Stimulated activated CD4-positive, alpha-beta T cell treated with anti-CD3 and anti-CD28 coated beads, Interleukin-15, amount 100 ng/mL, for 48 hours (primary cell): ENCODE measurements at regions not wholly inside any gene's neighbourhood (a gene's known extent, or its start where the extent isn't known, plus 50 kb on each side); places are given as distances from the start of the nearest gene placed in this dataset.

Source experiments
- DNase-seq, 2 donors: peaks; one replicate each; pipeline ENCODE4 v3.0.0-alpha.2; 2020; ENCODE audit warnings: low read depth in 2 of 2

DNA sequence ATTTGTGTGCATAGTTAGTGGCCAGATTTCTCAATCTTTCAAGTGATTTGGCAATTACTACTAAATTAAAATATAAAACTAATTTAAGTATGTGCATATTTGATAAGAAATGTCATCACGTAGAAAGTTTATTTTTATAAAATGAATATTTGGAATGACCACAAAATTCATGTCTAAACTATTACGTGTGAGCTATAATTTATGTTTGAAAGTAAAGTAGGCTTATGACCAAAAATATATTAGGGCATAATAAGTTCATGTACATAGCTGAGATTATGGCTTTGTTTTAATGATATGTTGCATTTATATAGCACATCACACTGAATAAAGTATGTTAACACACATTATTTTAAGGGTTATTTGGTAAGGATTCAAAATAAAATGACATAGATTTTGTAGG lies 1532.6 kb downstream of the C4orf33 start:
- no peak for DNase-seq

DNA sequence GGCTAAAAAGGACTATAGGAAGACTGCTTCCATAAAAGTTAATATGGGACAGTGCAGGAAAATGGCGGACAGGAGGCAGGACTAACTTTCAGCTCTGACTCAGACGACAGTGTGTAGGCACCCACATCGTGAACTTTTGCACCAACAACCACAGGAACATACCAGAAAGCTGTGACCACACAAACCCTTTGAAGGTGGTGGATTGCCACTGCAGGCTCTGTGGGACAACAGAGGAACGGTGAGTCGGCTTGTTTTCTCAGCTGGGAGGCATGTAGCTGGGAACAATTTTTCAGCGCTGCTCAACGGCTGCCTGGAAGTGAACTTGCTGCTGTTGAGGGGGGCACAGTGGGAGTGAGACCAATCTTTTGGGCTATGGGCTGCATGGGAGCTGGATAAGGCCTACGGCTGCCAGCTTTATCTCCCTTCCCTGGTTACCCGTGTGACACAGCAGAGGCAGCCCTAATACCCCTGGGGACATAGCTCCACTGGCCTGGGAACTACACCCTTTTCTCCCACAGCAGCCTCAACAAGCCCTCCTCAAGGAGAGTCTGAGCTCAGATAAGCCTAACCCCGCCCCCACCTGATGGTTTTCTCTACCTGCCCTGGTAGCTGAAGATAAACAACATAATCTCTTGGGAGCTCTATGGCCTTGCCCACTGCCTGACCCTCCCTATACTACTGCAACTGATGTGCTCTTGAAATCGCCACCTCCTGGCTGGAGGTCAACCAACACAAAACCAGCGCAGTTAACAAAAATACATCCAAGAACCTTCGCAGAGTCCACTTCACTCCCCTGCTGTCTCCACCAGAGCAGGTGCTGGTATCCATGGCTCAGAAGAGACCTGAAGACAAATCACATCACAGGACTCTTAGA lies 1537.0 kb downstream of the C4orf33 start:
- no peak for DNase-seq

DNA sequence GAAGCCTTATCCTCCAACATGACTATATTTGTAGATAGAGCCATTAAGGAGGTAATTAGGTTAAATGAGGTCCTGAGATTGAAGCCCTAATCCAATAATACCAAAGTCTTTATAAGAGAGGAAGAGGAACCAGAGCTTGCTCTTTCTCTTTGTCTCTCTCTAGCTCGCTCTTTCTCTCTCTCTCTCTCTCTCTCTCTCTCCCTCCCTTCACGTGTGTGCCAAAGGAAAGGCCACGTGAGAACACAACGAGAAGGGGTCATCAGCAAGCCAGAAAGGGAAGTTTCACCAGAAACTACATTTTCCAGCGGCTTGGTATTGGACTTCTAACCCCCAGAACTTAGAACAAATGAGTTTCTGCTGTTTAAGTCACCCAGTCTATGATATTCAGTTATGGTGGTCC lies 1540.5 kb downstream of the C4orf33 start:
- DNase-seq: no peak

DNA sequence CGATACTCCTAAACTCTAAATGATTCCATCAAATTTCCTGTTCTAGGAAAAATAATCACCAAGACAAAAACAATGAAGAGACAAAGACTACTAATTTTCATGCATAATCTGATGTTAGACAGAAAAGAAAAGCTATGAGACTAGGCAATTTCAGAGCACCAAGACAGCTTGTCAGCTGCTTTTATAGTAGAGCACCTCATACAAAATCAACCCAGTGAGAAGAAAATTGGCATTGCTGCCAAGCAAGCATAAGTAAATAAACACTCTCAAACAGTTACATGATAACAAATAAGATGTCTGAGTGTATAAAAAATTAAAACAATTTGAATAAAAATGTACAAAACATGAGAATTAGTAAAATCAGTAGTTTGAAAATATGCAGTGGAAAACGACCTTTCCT lies 1544.6 kb downstream of the C4orf33 start:
- no peak for DNase-seq

DNA sequence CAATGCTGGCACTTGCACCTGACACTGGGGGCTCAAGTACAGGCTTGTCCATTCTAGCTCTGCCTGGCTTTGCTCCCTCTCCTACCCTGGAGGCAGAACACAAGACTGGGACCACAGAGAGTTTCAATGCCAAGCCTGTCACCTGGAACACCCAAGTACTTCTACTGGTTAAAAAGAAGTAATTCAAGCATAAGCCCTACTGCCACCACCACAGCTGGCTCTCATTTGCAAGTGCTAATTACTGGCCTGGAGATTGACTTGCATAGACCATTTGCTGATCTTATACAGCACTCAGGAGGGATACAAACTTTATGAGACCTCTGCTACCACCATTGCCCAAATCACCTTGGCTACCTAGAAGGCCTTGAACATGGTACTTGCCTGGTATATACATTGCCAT lies 1550.9 kb downstream of the C4orf33 start:
- no peak for DNase-seq

DNA sequence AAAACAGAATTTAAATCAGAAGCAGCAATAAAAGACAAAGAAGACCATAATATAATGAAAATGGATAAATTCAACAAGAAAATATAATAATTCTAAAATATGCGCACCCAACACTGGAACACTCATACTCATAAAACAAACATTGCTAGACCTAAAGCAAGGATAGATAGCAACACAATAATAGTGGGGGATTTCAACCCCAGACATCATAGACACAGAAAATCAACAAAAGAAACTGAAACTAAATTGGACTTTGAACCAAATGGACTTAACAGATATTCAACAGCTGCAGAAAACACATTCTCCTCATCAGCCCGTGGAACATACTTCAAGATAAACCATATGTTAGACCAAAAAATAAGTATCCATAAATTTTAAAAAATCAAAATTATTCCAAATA lies 1552.6 kb downstream of the C4orf33 start:
- no peak for DNase-seq

DNA sequence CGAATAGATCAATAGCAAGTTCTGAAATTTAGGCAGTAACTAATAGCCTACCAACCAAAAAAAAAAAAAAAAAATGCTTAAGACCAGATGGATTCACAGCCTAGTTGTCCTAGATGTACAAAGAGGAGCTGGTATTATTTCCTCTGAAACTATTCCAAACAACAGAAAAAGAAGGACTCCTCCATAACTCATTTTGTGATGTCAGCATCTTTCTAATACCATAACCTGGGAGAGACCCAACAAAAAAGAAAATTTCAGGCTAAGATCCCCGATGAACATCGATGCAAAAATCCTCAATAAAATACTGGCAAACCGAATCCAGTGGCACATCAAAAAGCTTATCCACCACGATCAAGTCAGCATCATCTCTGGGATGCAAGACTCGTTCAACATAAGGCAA lies 1557.9 kb downstream of the C4orf33 start:
- no peak for DNase-seq

DNA sequence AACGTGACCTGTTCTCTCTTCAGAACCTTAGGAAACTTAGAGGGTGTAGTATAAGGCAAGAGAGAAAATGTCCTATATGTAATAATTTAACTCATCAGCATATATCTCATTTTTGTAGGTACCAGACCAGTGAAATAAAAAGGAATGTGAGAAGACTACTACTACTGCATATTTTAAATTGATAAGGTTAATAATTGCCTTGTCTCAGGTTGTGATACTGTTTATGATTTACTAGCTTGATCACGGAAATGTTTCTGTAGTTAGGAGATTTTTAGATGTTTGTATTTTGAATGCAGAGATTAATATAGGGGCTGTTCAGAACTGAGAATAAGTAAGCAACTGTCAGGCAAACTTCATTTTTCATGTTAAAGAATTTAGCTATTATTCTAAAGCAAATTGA lies 1563.4 kb downstream of the C4orf33 start:
- DNase-seq: no peak

DNA sequence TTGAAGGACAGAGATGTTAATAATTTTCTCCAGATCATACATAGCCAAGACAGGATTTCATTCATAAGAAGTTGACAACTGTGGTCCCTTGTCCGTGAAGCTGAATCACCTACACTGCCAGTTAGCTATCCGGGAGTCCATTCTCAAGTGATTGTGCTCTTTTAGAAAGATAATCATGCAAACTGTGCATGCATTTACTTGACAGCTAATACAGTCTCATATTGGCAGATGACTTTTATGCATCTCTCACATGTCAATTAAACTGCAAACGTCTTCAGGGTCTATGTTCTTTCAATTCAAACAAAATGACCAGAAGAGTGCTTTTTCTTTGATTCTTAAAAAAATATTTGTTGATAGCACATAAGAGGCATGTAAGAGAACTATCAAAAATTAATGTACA lies 1572.9 kb downstream of the C4orf33 start:
- no peak for DNase-seq

DNA sequence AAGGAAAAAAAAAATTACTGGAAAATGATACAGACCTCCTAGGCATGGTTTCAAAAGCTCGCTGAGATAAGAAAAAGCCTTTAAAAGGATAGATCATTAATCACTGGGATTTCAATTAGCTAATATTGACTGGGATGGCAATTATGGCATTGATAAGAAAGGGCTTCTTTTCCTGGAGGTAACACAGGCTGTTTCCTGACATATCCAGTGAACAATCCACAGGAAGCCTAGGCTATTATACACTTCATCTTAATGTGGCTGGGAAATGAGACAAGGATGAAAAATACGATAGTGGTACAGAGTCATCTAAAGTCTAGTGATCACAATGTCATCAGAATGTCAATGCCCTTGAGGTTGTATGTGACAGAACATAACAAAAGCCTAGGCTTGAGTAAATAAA lies 1579.3 kb downstream of the C4orf33 start:
- DNase-seq: no peak

DNA sequence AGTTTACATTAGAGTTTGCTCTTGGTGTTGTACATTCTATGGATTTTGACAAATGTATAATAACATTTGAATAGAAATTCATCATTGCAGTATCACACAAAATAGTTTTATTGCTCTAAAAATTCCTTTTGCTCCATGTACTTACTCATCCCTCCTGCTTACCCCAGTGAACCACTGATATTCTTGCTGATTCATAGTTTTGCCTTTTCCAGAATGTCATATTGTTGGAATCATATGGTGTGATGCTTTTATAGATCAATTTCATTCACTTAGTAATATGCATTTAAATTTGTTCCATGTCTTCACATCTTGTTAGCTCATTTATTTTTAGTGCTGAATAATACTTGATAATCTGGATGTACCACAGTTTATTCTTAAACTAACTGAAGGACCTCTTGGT lies 1593.2 kb downstream of the C4orf33 start:
- DNase-seq: no peak

DNA sequence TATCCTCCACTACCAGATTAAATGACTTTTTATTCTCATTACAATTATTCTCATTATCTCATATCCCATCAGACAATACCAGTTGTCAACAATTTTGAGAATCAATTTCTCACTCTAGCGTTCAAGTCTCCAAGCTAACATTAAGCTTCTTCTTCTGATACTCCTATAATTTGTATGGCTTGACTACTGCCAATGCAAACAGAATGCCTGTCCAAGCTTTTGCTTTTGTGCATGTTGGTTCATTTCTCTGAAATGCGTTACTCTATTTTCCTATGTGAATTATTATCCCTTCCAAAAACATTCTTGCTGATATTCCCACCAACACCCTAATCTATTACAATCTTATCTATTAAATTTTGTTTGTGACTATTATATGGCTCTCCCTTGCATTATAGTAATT lies 1602.3 kb downstream of the C4orf33 start:
- no peak for DNase-seq

DNA sequence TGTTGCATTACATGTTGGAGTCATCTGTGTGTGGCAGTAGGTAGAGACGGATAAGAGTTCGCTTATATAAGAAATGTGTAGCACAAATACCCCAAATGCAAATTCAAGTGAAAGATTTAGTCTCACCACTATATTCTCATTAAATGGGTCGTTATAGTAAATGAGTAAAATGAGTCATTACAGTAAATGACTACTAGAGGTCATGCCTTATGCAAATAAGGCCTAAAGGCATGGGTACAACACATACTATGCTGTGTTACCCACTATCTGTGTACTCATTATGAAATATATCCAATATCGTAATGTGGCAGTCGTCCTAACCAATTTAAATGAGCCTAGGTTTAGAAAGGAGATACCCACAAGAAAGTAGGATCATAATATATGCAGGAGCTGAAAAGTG lies 1603.1 kb downstream of the C4orf33 start:
- no peak for DNase-seq

DNA sequence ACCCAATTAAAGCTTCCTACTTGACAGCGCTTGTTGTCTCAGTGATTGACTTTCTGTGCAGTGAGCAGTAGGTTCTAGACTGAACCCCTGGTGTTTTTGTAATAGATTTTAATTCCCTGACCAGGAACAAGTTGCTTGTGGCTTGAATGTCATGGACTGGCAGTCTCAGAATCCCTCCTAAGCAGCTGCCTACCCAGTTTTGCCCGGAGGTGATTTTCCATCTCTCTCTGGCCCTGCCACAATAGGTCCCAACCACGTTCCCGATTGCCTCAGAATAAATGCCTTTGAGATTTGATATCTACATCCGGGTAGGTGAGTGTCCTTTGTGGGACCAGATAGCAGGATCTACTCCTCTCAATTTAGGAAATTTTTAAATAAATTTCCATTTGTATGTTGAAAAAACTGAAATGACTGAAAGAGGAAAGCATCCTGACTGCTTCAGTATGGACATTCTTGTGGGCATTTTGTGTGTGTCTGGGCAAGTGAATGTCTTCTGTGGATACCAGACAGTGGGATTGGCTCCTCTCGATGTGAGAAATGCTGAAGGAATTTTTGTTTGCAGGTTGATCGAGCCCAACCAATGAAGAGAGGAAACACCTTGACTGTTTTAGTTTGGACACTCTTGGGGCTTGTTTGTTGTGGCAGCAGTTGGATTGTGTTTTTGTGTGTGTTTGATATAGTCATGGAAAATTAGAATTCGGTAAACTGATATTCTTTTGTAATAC lies 1607.4 kb downstream of the C4orf33 start:
- DNase-seq: no peak

DNA sequence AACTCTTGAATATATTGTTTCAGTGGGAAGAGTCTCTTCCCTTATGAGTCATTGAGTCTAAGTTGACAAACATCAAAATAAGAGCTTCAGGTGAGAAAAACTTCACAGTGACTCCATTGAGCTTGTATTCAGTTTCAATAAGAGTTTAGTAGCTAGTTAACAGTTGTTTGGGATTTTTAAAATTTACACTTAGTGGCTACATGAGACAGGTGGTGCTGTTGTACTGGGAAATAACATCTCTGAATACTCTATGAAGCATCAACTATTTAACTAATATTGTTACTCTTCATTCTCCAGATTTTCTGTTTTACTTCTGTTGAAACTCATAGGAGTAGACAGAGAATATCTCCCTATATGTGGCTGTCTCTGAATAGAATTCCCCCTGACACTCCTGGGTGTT lies 1609.1 kb downstream of the C4orf33 start:
- DNase-seq: no peak

DNA sequence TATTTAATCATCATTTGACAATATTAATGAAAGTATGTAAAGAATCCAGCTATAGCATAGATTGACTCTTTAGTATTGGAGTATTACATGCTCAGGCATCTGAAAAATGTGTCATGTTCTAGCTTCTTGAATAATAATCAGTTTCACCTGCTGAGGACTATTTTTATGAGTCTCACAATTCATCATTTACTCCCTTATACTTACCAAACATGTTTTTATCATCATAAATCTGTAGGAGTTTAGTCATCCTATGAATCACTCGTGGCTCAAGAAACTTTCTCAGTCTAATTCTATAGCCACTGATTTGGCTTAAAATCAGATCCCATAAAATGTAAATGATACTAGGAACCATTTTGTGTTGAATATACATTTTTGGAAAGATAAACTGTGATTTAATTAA lies 1616.1 kb downstream of the C4orf33 start:
- DNase-seq: no peak

DNA sequence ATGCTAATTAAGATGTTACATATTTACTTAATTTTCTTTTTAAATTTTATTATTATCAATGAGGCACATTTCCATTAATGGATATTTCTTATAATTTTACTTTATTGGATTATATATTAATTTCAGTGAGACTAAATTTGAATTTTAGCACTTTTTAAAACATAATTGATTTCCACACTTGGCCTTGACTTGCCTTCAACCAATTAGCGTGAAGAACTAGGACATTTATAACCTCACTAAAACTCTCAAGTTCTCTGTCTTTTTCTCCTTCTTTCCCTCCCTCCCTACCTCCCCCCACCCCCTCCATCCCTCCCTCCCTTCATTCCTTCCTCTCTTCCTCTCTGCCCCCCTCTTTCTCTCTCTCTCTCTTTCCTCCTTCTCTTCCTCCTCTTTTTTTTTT lies 1618.1 kb downstream of the C4orf33 start:
- DNase-seq: no peak

DNA sequence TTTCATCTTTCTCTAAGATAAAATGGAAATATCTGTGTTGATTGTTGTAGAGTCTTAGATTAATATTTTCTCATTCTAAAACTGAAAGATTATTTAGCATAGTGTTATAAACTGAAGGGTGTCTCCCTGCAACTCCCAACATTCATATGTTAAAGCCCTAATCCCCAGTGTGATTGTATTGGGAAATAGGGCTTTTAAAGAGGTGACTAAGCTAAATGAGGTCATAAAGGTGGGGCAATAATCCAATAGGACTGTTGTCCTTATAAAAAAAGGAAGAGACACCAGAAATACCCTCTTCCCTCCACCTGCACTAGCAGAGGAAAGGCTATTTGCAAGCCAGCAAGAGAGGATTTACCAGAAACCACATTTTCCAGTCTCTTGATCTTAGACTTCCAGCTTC lies 1626.4 kb downstream of the C4orf33 start:
- no peak for DNase-seq

DNA sequence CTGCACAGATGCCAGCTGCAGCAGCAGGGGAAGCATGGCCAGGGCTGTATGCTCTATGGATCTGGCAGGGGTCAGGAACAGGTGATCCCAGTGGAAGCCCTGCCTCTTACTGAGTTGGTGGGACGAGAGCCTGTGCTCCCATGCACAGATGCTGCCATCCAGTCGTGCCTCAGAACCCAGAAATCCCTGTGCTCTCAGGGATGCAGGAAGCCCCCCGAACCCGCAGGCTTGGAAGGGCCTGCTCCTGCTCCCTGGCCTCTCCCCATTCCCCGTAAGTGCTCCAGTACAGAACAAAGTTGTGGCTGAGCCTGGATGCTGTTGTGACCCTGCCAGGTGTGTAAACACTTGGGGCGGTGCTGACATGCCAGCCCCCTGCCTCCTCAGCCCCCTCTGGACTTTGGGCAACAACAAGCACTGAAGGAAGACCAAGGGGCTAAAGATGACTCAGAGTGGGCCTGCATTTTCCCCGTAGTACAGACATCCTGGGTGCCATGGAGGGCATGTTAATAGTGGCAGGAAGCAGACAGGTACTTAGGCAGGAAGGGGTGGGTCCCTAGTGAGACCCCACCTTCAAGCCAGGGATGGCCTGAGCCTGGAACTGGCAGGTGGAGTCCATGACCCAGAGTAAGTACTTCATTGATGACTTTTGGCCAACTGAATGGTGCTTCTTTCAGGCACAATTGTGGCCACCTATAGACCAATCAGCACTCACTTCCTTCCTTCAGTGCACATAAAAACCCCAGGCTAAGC lies 1640.7 kb downstream of the C4orf33 start:
- no peak for DNase-seq

DNA sequence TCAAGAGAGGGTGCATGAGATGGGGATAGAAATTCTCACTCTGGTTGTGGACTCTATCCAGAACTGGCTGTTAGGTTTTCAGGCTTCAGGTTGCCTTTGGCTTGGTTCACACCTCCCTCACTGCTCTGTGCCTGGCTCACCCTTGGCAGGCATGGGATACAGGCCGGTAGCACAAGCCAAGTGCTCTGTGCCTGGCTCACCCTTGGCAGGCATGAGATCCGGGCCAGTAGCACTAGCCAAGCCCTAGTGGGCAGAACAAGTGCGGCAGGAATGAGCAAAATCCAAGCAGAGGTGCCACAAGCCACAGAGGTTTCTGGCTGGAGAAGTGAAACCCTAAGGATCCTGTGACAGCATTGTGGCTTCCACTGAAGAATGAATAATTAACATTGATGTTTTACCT lies 1642.3 kb downstream of the C4orf33 start:
- no peak for DNase-seq

DNA sequence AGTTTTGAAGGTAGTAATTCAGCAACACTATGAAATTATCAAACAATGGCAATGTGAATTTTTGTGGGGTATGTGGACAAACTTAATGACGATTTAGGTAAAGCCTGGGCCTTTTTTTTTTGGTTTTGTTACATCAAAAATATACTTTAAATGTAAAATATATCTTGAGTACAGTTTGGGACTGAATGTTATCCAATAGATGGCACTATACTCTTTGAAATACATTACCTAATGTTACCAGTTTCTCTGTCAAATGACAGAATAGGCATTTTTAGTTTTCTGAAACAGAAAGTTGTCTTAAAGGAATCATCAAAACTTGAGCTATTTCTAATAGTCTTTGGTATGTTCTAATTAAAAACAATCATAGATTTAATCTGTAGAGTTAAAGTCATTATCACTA lies 1651.9 kb downstream of the C4orf33 start:
- DNase-seq: no peak

DNA sequence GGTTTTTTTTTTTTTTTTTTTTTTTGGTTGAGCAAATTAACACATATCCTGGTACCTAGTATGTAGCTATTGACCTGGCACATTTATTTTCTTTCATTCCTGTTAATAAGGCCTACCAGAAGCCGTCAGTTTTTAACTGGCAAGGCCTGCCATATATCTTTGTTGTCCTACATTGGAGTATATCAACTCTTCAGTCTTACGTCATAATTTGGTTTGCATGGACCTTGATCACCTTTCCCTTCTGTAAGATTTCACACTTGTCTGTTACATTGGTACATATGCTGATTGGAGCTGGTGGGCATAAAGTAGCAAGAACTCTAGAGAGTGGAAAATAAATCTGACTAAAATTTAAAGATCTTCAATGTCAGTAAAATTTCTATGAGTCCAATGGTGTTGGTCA lies 1658.0 kb downstream of the C4orf33 start:
- no peak for DNase-seq

DNA sequence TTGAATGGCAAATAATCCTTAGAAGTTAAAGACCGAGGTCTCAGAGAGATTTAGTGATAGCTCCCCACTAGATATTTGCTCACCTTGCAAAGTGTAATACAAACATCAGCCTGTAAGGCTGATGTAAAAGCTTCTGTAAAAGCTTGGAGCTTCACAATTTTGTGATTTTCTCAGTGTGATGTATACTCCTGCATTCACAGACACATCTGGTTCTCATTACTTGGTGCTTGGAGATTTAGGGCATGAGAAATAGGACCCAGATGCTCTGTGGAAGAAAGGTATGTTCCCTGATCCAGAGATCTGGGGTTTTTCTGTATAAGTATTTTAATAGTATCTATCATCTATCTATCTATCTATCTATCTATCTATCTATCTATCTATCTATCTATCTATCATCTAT lies 1664.3 kb downstream of the C4orf33 start:
- no peak for DNase-seq
